ENCODE measurements at regions not wholly inside any gene's neighbourhood (a gene's known extent, or its start where the extent isn't known, plus 50 kb on each side); places are given as distances from the start of the nearest gene placed in this dataset.

GRCh38 chr16:88284101-88284500 is 98.7 kb upstream of the ZNF469 start:
- TF ChIP-seq CTCF (IDR thresholded peaks at IDR 0.05; ENCODE audit: extremely low read depth in 1 of 2, insufficient read depth in 1 of 2, low read depth in 1 of 2, low read length in 2 of 2) (no peak), MAX (IDR thresholded peaks at IDR 0.05; ENCODE audit: insufficient read depth, insufficient read length) (no peak), MYC (IDR thresholded peaks at IDR 0.05; ENCODE audit: low read depth, low read length) (no peak)
